NCI-H2196 (cell line): ENCODE measurements at regions not wholly inside any gene's neighbourhood (a gene's known extent, or its start where the extent isn't known, plus 50 kb on each side); places are given as distances from the start of the nearest gene placed in this dataset.

Source experiments
- DNase-seq: peaks from one replicate; lab custom pipeline; 2025; ENCODE audit not compliant: unreplicated experiment; lab: John Stamatoyannopoulos, UW

DNA sequence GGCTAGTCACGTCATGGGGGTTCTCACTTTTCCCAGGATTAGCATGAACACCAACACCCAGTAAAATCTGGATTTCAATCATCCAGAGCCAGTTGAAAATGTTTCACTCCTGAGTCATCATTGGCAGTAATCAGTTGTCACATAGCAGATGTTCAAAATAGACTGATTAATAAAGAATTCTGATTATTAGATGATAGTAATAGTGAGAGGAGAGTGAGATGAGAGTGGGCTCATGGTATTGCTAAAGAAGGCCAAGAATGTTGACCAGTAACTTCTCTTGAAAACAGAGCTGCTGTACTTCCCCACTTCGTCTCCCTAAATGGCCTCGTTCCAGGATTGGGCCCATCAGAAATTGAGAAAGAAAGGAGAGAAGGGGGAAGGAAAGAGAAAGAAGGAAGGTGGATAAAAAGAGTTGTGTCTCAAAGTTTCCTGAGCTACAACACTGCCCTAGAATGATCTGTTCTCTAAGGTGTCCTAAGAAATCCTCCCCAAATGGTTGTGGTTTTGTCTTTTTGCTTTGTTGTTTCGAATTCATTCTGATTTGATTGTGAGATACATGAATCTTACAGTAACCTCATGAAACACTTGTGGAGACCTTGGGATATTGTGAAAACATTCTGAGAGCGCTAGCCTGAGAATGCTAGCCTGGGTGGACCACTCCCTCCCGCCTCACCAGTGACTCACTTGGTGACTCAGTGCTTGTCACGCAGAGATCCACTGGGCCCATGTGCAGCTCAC lies 502.2 kb upstream of the JARID2 start:
- DNase-seq, result no peak

DNA sequence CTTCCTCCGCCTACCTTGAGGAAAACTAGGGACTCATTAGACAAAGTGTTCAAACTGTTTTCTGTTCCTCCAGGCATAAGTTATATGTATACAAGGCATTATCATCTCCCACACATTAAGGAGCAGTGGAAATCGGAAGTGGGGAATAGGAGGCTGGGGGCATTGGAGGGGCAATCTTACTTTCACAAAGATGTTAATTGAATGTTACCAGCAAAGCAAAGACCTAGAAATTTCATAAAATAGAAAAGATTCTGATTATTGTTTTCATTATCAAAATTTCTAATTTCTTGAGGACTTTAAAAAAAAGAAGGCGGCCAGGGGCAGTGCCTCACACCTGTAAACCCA lies 501.7 kb upstream of the JARID2 start:
- DNase-seq, result no peak

DNA sequence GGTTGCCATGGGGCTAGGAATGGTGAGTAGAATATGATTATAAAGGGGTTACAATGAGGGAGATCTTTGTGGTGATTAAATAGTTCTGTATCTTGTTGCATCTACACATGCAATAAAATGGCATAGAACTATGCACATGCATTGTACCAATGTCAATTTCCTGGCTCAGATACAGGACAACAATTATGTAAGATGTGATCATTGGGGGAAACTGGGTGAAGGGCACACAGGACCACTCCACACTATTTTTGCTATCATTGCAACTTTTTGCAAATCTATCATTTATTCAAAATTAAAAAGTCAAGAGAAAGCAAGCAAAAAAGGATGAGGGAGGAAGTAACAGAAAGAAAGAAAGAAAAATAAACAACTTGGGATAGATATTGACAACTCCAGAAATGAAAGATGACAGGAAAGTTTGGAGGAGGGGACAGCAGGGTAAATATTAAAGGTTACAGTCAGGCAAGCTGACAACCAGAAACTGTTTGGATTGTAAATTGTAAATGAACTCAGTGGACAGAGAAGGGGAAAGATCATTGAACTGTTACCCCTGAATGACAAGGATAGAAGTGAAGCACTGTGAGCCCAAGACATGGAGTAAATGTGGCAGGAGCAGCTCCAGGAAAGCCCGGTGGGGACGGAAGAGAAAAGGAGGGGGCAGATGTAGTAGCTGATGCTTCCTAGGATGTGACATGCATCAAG lies 499.6 kb upstream of the JARID2 start:
- no peak for DNase-seq

DNA sequence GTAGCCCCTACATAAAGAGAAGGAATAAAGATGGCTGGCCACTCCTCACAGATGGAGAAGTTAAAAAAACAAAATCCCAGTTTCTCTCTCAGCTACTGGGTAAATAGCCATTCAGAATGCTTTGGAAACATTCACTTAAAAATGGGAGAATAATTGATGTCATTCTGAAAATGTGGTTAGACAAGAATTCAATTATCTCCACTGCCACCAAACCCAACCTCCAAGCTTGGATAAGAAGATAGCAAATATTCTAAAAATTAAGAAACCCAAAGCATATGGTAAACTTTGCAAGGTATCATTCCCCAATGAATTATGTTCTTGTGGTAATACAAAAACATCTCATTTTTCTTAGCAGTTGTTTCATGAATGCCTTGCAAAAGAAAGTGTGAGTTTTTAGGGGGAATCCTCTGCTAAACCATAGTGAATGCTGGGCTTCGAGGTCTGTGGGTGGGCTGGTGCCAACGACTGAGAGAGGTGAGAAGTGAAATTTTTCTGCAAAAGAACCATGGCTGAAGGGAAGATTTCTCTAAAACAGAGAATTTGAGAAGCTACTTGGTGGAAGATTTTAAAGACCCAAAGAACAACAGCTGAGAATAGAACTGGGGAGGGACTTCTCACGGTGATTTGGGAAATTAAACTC lies 497.9 kb upstream of the JARID2 start:
- no peak for DNase-seq

DNA sequence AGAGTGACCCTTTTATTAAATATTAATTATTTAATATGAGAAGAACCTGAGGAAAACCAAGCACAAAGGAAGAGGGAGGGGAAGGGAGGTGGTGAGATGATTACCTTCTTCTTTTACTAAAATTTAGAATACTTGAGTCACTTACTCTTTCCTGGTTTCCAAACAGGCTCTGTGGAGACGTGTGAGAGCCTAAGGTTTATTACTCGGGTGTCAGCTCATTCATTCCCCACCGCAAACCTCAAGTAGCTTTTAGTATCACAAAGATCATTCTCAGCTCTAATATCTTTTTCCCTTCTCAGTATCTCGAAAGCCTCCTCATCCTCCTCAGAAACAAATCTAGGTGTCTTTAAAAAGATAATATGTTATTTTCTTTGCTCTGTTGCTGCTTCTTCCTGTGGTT lies 497.2 kb upstream of the JARID2 start:
- DNase-seq, result no peak

DNA sequence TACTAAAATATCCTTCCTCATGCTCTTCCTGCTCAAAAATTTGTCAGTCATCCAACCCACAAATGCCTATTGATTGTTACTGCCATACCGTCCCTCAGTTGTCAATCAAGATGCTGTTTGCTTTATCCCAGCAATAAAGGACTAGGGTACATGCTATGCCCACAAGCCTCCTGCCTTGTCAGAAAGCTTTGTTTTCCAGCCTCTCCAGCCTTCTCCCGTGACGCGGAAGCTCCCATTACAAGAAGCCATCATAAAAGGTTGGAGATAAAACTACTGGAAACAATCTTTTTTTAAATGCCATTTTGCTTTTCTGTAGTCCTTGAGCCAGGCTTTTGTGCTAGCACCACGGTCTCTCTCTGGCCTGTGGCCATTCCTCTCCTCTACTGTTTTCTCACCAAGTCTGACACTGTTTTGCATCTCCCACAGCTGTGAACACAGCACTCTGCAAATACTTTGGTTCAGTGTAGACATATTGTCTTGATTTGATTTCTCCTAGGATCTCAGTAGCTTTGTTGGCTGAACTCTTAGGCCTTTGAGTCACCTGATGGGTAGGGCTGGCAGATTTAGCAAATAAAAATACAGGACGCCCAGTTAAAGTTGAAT lies 495.7 kb upstream of the JARID2 start:
- DNase-seq, result no peak

DNA sequence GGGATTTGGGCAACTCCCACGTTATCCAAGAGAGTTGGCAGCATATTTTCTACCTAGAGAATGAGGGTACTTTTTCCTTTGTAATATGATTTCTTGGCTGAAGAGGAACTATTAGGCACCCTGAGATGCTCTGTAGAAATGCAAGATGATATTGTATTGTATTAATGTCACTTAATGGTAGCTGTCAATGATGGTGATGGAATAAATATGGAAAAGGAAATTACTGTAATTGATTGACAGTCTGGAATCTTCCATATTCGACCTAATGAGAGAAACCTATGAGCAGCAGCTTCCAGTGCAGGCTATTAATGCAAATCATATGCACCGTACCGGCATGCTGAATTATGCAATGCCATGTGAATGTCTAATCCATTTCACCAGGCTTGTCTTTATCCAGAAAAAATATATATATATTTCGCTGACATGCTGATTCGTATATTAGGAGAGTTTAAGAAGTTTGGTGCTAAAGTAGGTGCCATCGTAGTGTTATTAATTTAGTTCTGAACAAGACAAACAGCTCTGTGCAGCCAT lies 494.2 kb upstream of the JARID2 start:
- no peak for DNase-seq

DNA sequence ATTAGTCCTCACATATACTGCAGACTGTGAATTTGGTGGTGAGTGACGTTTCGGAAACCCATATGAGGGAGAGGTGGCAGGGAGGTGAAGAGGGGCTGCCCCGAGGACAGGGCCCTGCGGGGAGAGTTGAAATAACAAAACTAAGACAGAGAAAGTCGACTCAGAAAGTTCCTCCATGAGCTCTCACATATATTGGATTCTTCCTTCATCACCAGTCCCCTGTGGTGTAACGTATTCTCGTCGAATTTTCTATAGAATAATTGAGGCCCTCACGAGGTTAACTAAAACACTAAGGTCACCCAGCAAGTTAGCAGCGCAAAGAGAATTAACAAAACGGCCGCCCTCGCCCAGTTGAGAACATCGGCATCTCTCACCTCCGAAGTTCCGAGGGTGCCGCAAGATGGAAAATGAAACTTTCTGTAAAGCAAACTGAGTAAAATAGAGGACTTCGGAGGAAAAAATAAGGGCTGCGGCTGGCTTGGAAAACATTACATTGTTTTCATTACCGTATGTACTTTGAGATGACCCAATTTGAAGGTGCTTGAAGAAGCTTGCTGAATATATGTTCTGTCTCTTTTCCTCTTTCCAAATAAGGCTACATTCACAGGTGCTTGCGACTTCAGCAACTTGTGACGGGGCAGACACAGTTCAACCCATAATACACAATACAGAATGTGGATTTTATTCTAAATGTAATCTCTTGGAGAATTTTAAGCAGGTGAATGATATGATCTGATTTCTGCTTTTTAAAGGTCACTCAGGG lies 490.9 kb upstream of the JARID2 start:
- DNase-seq, result no peak

DNA sequence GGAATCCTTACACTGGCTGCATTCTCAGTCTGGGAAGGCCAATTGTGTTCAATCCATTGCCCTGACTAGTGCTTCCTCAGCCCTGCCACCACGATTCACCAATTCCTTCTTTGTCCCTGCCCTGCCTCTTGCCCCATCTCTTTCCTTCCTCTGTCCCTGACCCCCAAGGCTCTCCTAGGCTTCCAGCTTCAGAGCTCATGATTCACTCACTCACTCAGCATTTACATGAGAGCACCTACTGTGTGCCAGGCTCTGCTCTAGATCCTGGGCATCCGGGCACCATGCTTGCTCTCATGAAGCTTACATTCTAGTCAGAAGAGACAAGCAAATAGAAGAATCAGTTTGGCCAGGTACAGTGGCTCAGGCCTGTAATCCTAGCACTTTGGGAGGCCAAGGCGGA lies 489.5 kb upstream of the JARID2 start:
- no peak for DNase-seq

DNA sequence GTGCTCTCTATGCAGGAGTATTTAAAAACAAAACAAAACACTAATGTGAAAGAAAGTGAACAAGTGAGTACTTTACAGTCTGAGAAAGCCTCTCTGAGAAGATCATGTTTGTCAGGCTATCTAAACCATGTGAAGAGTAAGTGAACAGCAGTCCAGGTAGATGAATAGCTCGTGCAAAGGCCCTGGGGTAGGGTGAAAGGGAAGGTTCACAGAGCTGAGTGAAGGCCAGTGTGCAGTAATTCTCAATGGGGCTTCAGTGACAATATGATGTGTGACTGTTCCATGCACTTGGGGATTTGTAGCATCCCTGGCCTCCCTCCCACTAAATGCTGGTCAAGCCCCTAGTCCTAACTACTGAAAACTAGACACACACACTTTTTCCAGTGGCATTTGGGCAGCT lies 488.9 kb upstream of the JARID2 start:
- DNase-seq, result no peak

DNA sequence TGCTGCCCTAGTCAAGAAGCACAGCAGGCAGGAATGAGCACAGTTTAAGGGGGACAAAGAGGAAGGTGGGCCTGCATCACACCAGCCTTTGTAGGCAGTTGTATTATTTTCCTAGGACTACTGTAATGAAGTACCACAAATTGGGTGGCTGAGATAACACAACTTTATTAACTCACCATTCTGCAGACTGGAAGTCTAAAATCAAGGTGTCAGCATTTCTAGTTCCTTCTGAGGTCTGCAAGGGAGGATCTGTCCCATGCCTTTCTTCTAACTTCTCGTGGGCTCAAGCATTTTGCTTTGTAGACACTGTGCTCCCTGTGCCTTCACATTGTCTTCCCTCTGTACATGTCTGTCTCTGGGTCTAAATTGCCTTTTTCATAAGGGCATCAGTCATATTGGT lies 488.5 kb upstream of the JARID2 start:
- no peak for DNase-seq

DNA sequence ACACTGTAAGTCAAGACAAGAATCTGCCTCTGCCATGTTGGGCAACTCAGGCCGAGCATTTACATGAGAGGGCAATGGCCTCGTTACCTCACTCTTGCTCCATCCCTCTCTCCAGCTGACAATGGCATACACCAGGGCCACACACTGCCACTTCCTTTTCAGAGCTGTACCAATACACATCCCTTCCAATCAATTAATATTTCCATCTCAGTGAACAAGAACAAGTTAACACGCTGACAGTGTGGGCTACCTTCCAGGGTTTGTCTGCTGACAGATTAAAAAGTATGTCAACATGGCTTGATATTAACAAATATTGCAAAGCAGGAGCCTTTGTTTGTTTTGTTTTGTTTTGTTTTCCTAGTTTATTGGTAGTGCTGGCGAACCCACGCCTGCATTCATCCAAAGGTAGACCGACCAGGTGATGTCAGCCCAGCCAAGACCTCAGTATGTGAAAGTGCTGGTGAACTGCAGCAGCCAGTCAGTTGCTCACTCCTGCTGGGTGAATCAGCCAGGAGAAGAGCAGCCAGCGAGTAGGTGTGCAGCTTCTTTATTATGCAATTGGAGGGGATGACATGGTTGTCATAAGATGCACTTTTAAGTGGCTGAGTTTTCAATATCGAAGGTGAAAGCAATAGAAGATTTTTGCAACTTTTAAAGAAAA lies 487.3 kb upstream of the JARID2 start:
- DNase-seq, result peak; percentile 60

DNA sequence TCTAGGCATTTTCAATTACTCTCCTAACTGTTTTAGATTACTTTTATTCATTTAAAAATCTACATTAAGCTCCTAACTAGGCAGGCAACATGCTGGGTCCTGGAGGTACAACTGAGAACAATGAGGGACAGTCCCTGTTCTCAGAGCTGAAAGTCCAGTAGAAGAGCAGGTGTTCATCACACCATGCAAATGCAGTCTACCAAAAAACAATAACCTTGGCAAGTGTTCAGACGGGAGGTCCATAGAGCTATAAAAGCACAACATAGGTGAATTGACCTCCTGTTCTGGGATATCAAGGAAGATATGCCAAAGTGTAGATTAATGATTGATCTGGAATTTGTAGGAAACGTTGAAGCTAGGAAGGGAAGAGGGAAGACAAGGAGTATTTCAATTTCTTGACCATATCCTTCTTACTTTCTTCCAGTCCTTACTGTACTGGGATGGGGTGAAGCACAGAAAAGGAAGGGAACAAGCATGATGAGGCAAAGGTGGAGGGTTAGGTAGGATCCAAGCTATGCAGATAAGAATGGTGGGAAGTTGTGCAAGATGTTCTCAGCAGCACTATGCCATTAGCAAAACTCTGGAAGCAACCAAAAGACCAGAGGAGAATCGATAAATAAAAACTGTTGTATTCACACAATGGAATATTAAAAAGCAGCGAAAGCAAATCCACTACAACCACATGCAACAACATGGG lies 485.7 kb upstream of the JARID2 start:
- no peak for DNase-seq

DNA sequence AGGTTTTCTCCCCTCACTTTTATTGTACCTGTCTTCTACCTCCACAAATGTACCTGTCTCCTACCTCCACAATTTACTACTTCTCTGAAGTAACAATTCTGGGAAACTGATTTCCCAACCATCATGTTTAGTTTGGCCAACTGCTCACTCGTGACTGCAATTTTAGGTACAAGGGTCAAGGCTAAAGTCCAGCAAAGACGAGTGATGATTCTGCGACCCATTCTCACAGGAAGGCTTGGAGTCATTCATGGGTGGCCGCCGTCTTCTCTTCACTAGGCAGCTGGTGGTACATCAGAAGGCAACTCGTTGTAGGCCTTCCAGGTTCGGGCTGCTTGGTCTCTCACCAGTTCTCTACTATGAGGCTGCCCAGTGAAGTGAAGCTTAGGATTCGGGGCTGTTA lies 483.8 kb upstream of the JARID2 start:
- DNase-seq, result no peak

DNA sequence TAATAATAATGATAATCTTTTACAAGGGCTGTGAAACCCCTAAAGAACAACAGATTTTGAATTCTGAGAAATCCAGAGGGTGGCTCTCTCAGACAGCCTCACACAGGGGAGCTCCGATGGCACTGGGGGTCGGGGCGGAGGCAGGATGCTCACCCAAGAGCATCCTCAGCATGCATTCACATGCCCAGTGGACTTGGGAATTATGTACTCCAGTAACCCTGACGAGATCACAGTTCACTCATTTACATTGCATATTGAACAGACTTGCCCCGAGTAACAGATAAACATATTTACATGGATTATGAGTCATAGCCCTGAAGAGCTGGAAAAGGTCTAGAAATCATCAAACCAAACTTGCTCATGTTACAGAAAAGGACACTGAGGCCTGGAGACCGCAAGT lies 482.7 kb upstream of the JARID2 start:
- peak; percentile 23 for DNase-seq

DNA sequence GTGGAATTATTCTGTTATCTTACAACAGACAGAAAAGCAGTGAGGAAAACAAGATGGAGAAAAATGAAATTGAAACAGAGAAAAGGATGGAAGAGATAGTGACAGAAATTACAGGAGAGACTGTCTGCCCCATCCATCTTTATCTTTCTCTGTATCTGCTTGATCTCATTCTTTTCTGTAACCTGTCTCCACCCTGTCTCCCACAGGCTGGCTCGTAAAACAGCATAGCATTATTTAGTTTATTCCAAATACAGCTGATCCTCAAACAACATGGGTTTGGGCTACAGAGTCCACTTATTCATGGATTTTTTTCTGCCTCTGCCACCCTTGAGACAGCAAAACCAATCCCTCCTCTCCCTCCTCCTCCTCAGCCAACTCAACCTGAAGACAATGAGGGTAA lies 482.3 kb upstream of the JARID2 start:
- DNase-seq, result no peak

DNA sequence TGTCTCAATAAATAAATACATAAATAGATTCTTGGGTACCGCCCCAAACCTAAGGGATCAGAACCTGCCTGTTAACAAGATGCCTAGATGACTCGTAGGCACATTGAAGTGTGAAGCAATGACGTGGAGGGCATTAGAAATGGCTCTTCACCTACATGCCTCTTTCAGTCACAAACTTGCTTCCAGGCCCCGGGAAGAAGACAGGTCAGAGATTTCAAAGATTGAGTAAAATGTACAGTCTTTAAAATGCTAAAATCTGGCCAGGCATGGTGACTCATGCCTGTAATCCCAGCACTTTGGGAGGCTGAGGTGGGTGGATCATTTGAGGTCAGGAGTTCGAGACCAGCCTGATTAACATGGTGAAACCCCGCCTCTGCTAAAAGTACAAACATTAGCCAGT lies 480.8 kb upstream of the JARID2 start:
- no peak for DNase-seq

DNA sequence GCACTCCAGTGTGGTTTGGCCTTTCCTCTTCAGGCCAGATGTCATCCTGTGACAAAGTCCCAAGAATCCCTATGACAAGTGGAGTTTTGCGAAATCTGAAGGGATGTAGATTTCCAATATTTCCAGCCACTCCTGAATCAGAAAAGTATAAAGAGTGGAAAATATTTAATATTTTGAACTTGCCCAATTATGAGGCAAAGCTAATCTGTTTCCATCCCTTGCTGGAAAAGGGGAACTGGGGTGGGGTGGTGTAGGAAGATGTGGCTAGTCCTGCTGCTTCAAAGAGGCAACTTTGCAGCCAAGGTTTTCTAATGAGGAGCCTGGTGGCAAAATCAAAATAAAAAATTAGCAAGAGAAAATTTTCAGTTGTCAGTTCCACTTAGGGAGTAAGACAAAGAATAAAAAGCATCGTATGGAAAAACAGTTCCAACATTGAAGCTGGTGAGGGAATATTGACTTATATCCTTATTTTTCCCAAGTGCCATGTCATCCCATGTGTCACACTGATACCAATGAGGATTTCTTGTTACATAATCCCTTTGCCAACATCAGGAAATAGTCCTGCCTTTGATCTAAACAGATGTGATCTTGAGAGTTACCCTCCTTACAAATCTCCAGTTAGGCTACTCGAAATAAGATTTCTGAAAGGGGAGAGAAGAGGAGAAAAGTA lies 480.0 kb upstream of the JARID2 start:
- DNase-seq, result no peak

DNA sequence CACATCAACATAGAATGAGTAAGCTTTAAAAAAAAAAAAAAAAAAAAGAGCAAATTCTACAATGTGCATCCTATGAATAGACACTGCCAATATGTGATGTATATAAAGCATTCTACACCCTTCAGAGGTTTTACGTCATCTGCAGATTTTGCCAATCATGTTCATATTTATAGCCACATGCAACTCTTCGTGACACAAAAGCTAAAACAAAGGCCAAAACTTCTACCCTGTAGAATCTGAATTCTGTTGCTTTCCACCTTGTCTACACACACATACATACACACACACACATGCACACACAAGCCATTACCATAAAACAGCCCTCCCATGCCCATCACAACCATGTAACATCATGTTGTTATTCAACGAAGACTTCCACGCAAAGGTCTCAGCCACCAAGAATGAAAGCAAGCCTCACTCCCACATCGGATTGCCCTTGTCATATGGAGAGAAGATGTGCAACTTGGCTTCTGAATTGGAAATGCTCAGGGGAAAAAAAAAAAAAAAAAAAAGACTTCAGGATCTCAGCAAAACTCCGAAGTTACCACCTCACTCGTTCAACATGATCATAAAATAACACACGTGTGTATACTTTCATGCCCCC lies 479.4 kb upstream of the JARID2 start:
- no peak for DNase-seq
